GM23338 (cell line): ENCODE measurements at regions not wholly inside any gene's neighbourhood (a gene's known extent, or its start where the extent isn't known, plus 50 kb on each side); places are given as distances from the start of the nearest gene placed in this dataset.

Experiments used
- ATAC-seq: fragments of 200-7000 bp; cut with Tn5 transposase; 3 replicates; pipeline ENCODE4 v1.9.1; 2020
- DNase-seq: peaks from one replicate; pipeline ENCODE4 v3.0.0-alpha.2; 2015; ENCODE audit warnings: low spot score
- H2AFZ ChIP-seq: fragments of 200-600 bp; sonication (generic); 2 replicates; pipeline ENCODE4 v1.8.0; 2016; ENCODE audit warnings: antibody characterized with exemption, mild to moderate bottlenecking, moderate library complexity
- H3F3A ChIP-seq: fragments of 200-600 bp; sonication (generic); replicated peaks from 2 replicates; pipeline ENCODE4 v1.8.0; 2017; ENCODE audit warnings: antibody characterized with exemption, mixed run types, low read depth
- H3K27ac ChIP-seq: fragments of 200-600 bp; sonication (generic); 2 replicates; pipeline ENCODE4 v1.6.1; 2016; ENCODE audit warnings: low read depth
- H3K27me3 ChIP-seq: fragments of 200-600 bp; sonication (generic); 2 replicates; pipeline ENCODE4 v1.8.0; 2016; ENCODE audit warnings: mild to moderate bottlenecking, mixed run types, moderate library complexity; ENCODE audit not compliant: insufficient read depth
- H3K36me3 ChIP-seq: fragments of 200-600 bp; sonication (generic); 2 replicates; pipeline ENCODE4 v1.8.0; 2016; ENCODE audit warnings: mild to moderate bottlenecking; ENCODE audit not compliant: insufficient read depth
- H3K4me1 ChIP-seq: fragments of 200-600 bp; sonication (generic); 2 replicates; pipeline ENCODE4 v1.8.0; 2016; ENCODE audit warnings: mild to moderate bottlenecking, moderate library complexity; ENCODE audit not compliant: insufficient read depth
- H3K4me2 ChIP-seq: fragments of 200-600 bp; sonication (generic); 2 replicates; pipeline ENCODE4 v1.7.1; 2017; ENCODE audit warnings: mixed run types
- H3K4me3 ChIP-seq: fragments of 200-600 bp; sonication (generic); 2 replicates; pipeline ENCODE4 v1.6.1; 2016; ENCODE audit warnings: mixed run types
- H3K79me2 ChIP-seq: fragments of 200-600 bp; sonication (generic); replicated peaks from 2 replicates; pipeline ENCODE4 v1.8.0; 2017; ENCODE audit warnings: mild to moderate bottlenecking; ENCODE audit not compliant: insufficient read depth
- H3K9me2 ChIP-seq: fragments of 200-600 bp; sonication (generic); 2 replicates; pipeline ENCODE4 v1.8.0; 2017; ENCODE audit not compliant: insufficient read depth
- H4K20me1 ChIP-seq: fragments of 200-600 bp; sonication (generic); replicated peaks from 2 replicates; pipeline ENCODE4 v1.8.0; 2017; ENCODE audit warnings: mild to moderate bottlenecking; ENCODE audit not compliant: insufficient read depth
- H3K27ac Mint-ChIP-seq: 2 replicates; pipeline ENCODE4 v1.8.0; 2020; ENCODE audit warnings: inconsistent platforms, mild to moderate bottlenecking, moderate library complexity, mixed read lengths
- H3K27me3 Mint-ChIP-seq: 3 replicates; pipeline ENCODE4 v1.8.0; 2022; ENCODE audit warnings: low read depth, mild to moderate bottlenecking, moderate library complexity, mixed read lengths, inconsistent platforms; ENCODE audit not compliant: insufficient read depth, poor library complexity
- H3K36me3 Mint-ChIP-seq: 3 replicates; pipeline ENCODE4 v1.8.0; 2021; ENCODE audit warnings: low read depth, mild to moderate bottlenecking, inconsistent platforms, moderate library complexity, mixed read lengths
- H3K4me1 Mint-ChIP-seq: 3 replicates; pipeline ENCODE4 v1.8.0; 2020; ENCODE audit warnings: mild to moderate bottlenecking, inconsistent platforms, mixed read lengths
- H3K4me3 Mint-ChIP-seq: 3 replicates; pipeline ENCODE4 v1.8.0; 2021; ENCODE audit warnings: moderate library complexity, mild to moderate bottlenecking, inconsistent platforms, mixed read lengths
- H3K9me3 Mint-ChIP-seq: 3 replicates; pipeline ENCODE4 v1.8.0; 2020; ENCODE audit warnings: moderate library complexity, mild to moderate bottlenecking, inconsistent platforms, mixed read lengths
- CREB1 ChIP-seq: fragments of 250-450 bp; sonication (Bioruptor Pico); IDR thresholded peaks from 2 replicates; pipeline ENCODE4 v1.5.0; 2020; ENCODE audit warnings: low read depth, mild to moderate bottlenecking, moderate library complexity
- CTCF ChIP-seq, 2 experiments: fragments of 200-600 bp in 1 of 2; sonication (generic) in 1 of 2; conservative IDR thresholded peaks; 2 replicates each; pipeline versions ENCODE4 v1.5.1 to v1.6.1; 2016 to 2017; ENCODE audit warnings: antibody characterized with exemption in 2 of 2, low read depth in 2 of 2, mild to moderate bottlenecking in 2 of 2, moderate library complexity in 1 of 2
- ETS1 ChIP-seq: IDR thresholded peaks from 2 replicates; pipeline ENCODE4 v1.6.1; 2016; ENCODE audit warnings: antibody characterized with exemption
- EZH2 ChIP-seq: fragments of 200-600 bp; sonication (generic); IDR thresholded peaks from one replicate; pipeline ENCODE4 v1.8.0; 2017; ENCODE audit warnings: antibody characterized with exemption, mild to moderate bottlenecking, low read depth; ENCODE audit not compliant: unreplicated experiment
- EZH2phosphoT487 ChIP-seq: fragments of 200-600 bp; sonication (generic); IDR thresholded peaks from one replicate; pipeline ENCODE4 v1.8.1; 2018; ENCODE audit warnings: antibody characterized with exemption; ENCODE audit not compliant: unreplicated experiment
- JUNB ChIP-seq: IDR thresholded peaks from one replicate; pipeline ENCODE4 v1.6.1; 2016; ENCODE audit warnings: antibody characterized with exemption; ENCODE audit not compliant: unreplicated experiment
- NANOG ChIP-seq: IDR thresholded peaks from 2 replicates; pipeline ENCODE4 v1.6.1; 2016; ENCODE audit warnings: antibody characterized with exemption, borderline replicate concordance
- POLR2AphosphoS5 ChIP-seq: IDR thresholded peaks from 2 replicates; pipeline ENCODE4 v1.6.1; 2016; ENCODE audit warnings: antibody characterized with exemption, low read depth
- STAT1 ChIP-seq: IDR thresholded peaks from one replicate; pipeline ENCODE4 v1.6.1; 2016; ENCODE audit warnings: antibody characterized with exemption; ENCODE audit not compliant: unreplicated experiment
- ZNF462 ChIP-seq: fragments of 250-450 bp; sonication (Bioruptor Pico); IDR thresholded peaks from 2 replicates; pipeline ENCODE4 v1.5.0; 2020; ENCODE audit warnings: mild to moderate bottlenecking, moderate library complexity

- DNase-seq (no peak), ATAC-seq (no peak)
- H3K4me3 ChIP-seq: no peak overlapping the region
- H3F3A ChIP-seq: no peaks in the 10 kb centered on the region
- no peak overlapping the region for H3K27ac ChIP-seq
- no peaks in the 10 kb centered on the region for H3K36me3 ChIP-seq
- H3K9me2 ChIP-seq: no peaks in the 10 kb centered on the region; the same call in 1 of the 2 replicates
- no peaks in the 10 kb centered on the region for H3K79me2 ChIP-seq
- no peaks in the 10 kb centered on the region for H4K20me1 ChIP-seq
- no peak overlapping the region for H3K4me3 Mint-ChIP-seq
- peaks cover 52% of the 10 kb centered on the region for H3K4me1 ChIP-seq
- no peak overlapping the region for H3K4me2 ChIP-seq
- H3K4me1 Mint-ChIP-seq: peaks cover 49% of the 10 kb centered on the region
- no peaks in the 10 kb centered on the region for H3K27me3 ChIP-seq
- H3K9me3 Mint-ChIP-seq: no peaks in the 10 kb centered on the region
- H3K36me3 Mint-ChIP-seq: no peaks in the 10 kb centered on the region
- peaks cover 1% of the 10 kb centered on the region for H3K27me3 Mint-ChIP-seq
- no peak overlapping the region for H3K27ac Mint-ChIP-seq
- TF ChIP-seq STAT1 (no peak), POLR2AphosphoS5 (no peak), CREB1 (CRISPR knock-in tag) (no peak), EZH2 (no peak), NANOG (no peak), CTCF (conservative IDR thresholded peaks at IDR 0.05; ENCODE audit: low read depth in 2 of 2) (no peak)
- peak overlapping the region; percentile 48; the same call in 1 of the 2 replicates for H2AFZ ChIP-seq
Measured at GRCh38 chr9:79813258-79813638, 241.5 kb downstream of the TLE4 start.

GRCh38 chr9:79812507-79813257 lies 240.9 kb downstream of the TLE4 start:
- TF ChIP-seq ZNF462 (CRISPR knock-in tag): no peak
- no peak for TF ChIP-seq JUNB
- no peak for TF ChIP-seq ETS1
- no peak for TF ChIP-seq CTCF (conservative IDR thresholded peaks at IDR 0.05; ENCODE audit: low read depth in 2 of 2)
- no peak for TF ChIP-seq EZH2phosphoT487
- H3K27ac Mint-ChIP-seq: peak overlapping the region; percentile 69
- peak overlapping the region; percentile 35; the same call in 1 of the 2 replicates for H3K27ac ChIP-seq
- ATAC-seq (no peak), DNase-seq (peak; percentile 15)
- no peaks in the 10 kb centered on the region for H3K36me3 Mint-ChIP-seq
- H3F3A ChIP-seq: no peaks in the 10 kb centered on the region
- peaks cover 1% of the 10 kb centered on the region for H3K27me3 Mint-ChIP-seq
- H2AFZ ChIP-seq: peak overlapping the region; percentile 53; the same call in 1 of the 2 replicates
- no peaks in the 10 kb centered on the region for H3K36me3 ChIP-seq
- no peaks in the 10 kb centered on the region for H3K27me3 ChIP-seq
- H3K4me3 Mint-ChIP-seq: no peak overlapping the region
- peaks cover 43% of the 10 kb centered on the region for H3K4me1 Mint-ChIP-seq
- no peaks in the 10 kb centered on the region for H3K79me2 ChIP-seq
- no peaks in the 10 kb centered on the region for H4K20me1 ChIP-seq
- peaks cover 46% of the 10 kb centered on the region for H3K4me1 ChIP-seq
- peak overlapping the region; percentile 28; the same call in 1 of the 2 replicates for H3K4me2 ChIP-seq
- no peak overlapping the region for H3K4me3 ChIP-seq
- no peaks in the 10 kb centered on the region; the same call in 1 of the 2 replicates for H3K9me2 ChIP-seq
- no peaks in the 10 kb centered on the region for H3K9me3 Mint-ChIP-seq
